ENCODE measurements at regions not wholly inside any gene's neighbourhood (a gene's known extent, or its start where the extent isn't known, plus 50 kb on each side); places are given as distances from the start of the nearest gene placed in this dataset.

DNA sequence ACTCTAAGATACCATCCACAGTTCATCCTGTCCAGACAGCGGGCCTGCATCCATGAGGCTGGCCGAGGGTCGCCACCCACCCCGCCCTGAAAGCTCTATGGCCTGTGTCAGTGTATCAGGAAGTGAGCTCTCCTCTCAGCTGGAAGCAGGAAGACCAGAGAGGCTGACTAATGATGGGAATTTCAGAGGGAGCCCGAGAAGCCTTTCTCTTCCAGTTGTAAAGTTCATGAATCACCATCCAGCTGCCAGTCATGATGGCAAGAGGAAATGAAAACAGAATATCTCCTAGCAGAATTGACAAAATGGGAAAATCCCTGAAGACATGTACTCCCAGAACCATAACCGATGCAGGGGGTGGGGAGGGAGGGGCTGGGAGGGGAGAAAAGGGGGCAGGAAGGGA, 109.6 kb upstream of the RPS6KA2 start:
- TF ChIP-seq CTCF (IDR thresholded peaks at IDR 0.05) (no peak), POLR2A (IDR thresholded peaks at IDR 0.05) (no peak)
